T-cell (primary cell): ENCODE measurements at regions not wholly inside any gene's neighbourhood (a gene's known extent, or its start where the extent isn't known, plus 50 kb on each side); places are given as distances from the start of the nearest gene placed in this dataset.

Experiments
- ATAC-seq, 4 experiments: fragments of 200-7000 bp in 3 of 4; fragments of 150-1000 bp in 1 of 4; cut with Tn5 transposase; replicated peaks in 1 of 4; 1 replicate in 3 of 4; 2 replicates in 1 of 4; pipeline ENCODE4 v1.10.0; 2021; ENCODE audit warnings: moderate library complexity in 3 of 4, mild to moderate bottlenecking in 2 of 4, moderate number of reproducible peaks in 1 of 4
- CTCF ChIA-PET, 2 donors: fragments of 300-600 bp; sonication (Branson Sonifier 250); formaldehyde crosslinking; loops; one replicate each; lab custom pipeline; 2022; ENCODE audit warnings: antibody characterized with exemption in 2 of 2; lab: Charles Lee
- POLR2A ChIA-PET, 2 donors: fragments of 300-600 bp; sonication (Branson Sonifier 250); formaldehyde crosslinking; loops; one replicate each; lab custom pipeline; 2022; ENCODE audit warnings: antibody characterized with exemption in 2 of 2; lab: Charles Lee
- DNase-seq, 35 experiments: peaks; one replicate each; pipeline versions ENCODE4 v3.0.0 to v3.0.0-alpha.2; 2013 to 2023
- H3K27ac ChIP-seq: one replicate; pipeline ENCODE4 v1.5.1; 2013; ENCODE audit warnings: low read length
- H3K27me3 ChIP-seq, 2 experiments: replicated peaks in 1 of 2; 1 replicate in 1 of 2; 2 replicates in 1 of 2; pipeline versions ENCODE4 v1.6.1 to v1.7.0; 2013; ENCODE audit warnings: low read length in 1 of 2, mixed read lengths in 1 of 2; ENCODE audit not compliant: control insufficient read depth in 2 of 2, insufficient read depth in 2 of 2; ENCODE audit errors: extremely low read depth in 1 of 2
- H3K36me3 ChIP-seq, 2 donors: 1 replicate in 1 of 2; 2 replicates in 1 of 2; pipeline versions ENCODE4 v1.6.1 to v1.7.0; 2013; ENCODE audit warnings: low read length in 1 of 2; ENCODE audit not compliant: control insufficient read depth in 2 of 2, insufficient read depth in 1 of 2; ENCODE audit errors: extremely low read depth in 1 of 2
- H3K4me1 ChIP-seq, 2 experiments: 1 replicate in 1 of 2; 2 replicates in 1 of 2; pipeline versions ENCODE4 v1.6.1 to v1.7.0; 2013; ENCODE audit warnings: low read length in 2 of 2, mixed read lengths in 1 of 2; ENCODE audit not compliant: insufficient read depth in 2 of 2, control insufficient read depth in 1 of 2; ENCODE audit errors: extremely low read depth in 1 of 2
- H3K4me3 ChIP-seq, 2 donors: 1 replicate in 1 of 2; 2 replicates in 1 of 2; pipeline versions ENCODE4 v1.5.1 to v1.7.0; 2013; ENCODE audit warnings: mild to moderate bottlenecking in 2 of 2, low read length in 1 of 2, moderate library complexity in 1 of 2; ENCODE audit not compliant: control insufficient read depth in 1 of 2; ENCODE audit errors: extremely low read depth in 1 of 2
- H3K9me3 ChIP-seq: 2 replicates; pipeline ENCODE4 v1.7.0; 2013
- H3K27ac Mint-ChIP-seq, 2 donors: one replicate each; pipeline ENCODE4 v1.8.0; 2020 to 2021; ENCODE audit warnings: mild to moderate bottlenecking in 2 of 2, mixed read lengths in 2 of 2
- H3K27me3 Mint-ChIP-seq, 2 donors: one replicate each; pipeline ENCODE4 v1.8.0; 2021 to 2022; ENCODE audit warnings: mixed read lengths in 2 of 2
- H3K36me3 Mint-ChIP-seq: one replicate; pipeline ENCODE4 v1.8.0; 2021; ENCODE audit warnings: mixed read lengths
- H3K4me1 Mint-ChIP-seq, 3 donors: one replicate each; pipeline ENCODE4 v1.8.0; 2020 to 2022; ENCODE audit warnings: mixed read lengths in 3 of 3, mild to moderate bottlenecking in 1 of 3
- H3K4me3 Mint-ChIP-seq, 3 donors: one replicate each; pipeline ENCODE4 v1.8.0; 2020 to 2022; ENCODE audit warnings: mild to moderate bottlenecking in 3 of 3, mixed read lengths in 3 of 3, moderate library complexity in 3 of 3
- H3K9me3 Mint-ChIP-seq, 3 donors: one replicate each; pipeline ENCODE4 v1.8.0; 2020 to 2022; ENCODE audit warnings: mixed read lengths in 3 of 3
- WGBS: methylation state at CpG from one replicate; pipeline ENCODE4 v1.1.5; 2013; ENCODE audit warnings: missing lambda C conversion rate; ENCODE audit not compliant: insufficient coverage; 5-methylcytosine and 5-hydroxymethylcytosine counted together

DNA sequence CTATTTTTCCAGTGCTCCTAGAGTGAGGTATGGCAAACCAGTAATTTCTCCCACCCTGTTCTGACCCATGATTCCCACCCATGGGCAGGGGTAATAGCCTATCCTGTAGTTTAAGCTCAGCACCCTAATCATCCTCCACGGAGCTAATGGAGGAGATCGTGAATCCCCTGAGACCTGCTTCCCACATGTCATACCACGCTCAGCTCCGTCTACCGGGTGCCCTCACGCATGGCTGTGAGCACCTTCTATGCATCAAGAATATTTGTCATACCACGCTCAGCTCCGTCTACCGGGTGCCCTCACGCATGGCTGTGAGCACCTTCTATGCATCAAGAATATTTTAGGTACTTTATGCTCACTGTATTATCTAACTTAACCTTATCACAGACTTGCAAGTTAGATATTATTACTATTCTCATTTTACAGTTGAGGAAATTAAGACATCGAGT is 104.7 kb upstream of the PFN2 start:
- Mint-ChIP-seq H3K36me3 (no peaks in the 10 kb centered on the region), H3K4me3 (no peak overlapping the region), H3K27me3 (peaks cover 6 to 16% of the 10 kb centered on the region in 2 donors), H3K4me1 (peaks cover 0 to 8% (median 7%) of the 10 kb centered on the region in 3 donors), H3K9me3 (peaks cover 0 to 4% (median 0%) of the 10 kb centered on the region in 3 donors), H3K27ac (no peak overlapping the region)
- WGBS: 81% methylated on average over 9 of the region's 11 CpGs
- Histone ChIP-seq H3K36me3 (no peaks in the 10 kb centered on the region), H3K4me3 (no peak overlapping the region), H3K27ac (no peak overlapping the region), H3K27me3 (peaks cover 0 to 3% of the 10 kb centered on the region in 2 experiments), H3K4me1 (peaks cover 0 to 8% of the 10 kb centered on the region in 2 experiments), H3K9me3 (no peaks in the 10 kb centered on the region)
- no peak for DNase-seq
- CTCF ChIA-PET: no interaction called here
- POLR2A ChIA-PET: interaction anchor here in 1 of 2 donors (0.6 to 0.7 kb wide), 2 partner anchors 74 to 88 kb away, joined by 3 read pairs; no protein-coding TSS in a partner anchor
- no peak for ATAC-seq

DNA sequence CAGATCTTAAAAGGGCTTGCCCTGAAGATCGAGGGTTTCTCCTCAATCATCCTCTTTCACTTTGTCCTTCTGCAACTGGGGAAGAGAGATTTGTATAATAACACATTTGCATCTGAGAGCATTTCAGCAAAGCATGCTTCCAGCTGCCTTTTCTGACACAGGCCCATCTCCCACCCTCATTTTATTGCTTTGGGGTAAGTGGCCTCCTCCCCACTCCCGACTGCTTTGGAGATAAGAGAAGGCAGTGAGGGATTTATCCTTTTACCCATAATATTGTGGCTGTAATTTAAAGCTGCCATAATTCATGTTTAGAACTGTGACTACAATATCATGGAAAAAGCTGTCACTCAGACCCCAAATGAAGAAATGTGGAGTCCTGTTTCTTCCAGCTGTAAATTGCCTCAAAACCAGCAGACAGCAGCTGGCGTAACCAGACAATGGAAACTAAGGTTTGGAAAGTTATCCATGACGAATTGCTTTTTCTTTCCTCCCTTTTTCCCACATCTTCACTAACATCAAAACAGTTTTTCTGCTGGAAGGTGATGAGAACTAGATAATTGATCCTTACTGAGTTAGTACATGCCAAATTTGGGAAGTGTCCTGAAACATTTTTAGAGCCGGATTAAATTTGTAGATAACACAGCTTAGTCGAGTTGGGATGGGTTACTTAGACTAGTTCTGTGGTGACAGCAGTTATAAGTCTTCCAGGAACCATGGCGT is 104.2 kb upstream of the PFN2 start:
- peaks cover 0 to 8% (median 7%) of the 10 kb centered on the region in 3 donors for H3K4me1 Mint-ChIP-seq
- ChIA-PET CTCF (no interaction called here), POLR2A (interaction anchor here in 1 of 2 donors (0.6 to 0.7 kb wide), 2 partner anchors 73 to 89 kb away, joined by 3 read pairs; no protein-coding TSS in a partner anchor)
- Histone ChIP-seq H3K27ac (no peak overlapping the region), H3K27me3 (peaks cover 0 to 6% of the 10 kb centered on the region in 2 experiments), H3K4me1 (peaks cover 0 to 8% of the 10 kb centered on the region in 2 experiments), H3K9me3 (no peaks in the 10 kb centered on the region), H3K36me3 (no peaks in the 10 kb centered on the region), H3K4me3 (no peak overlapping the region)
- peaks cover 0 to 4% (median 0%) of the 10 kb centered on the region in 3 donors for H3K9me3 Mint-ChIP-seq
- WGBS: 75% methylated on average over 2 of the region's 7 CpGs
- H3K27me3 Mint-ChIP-seq: peaks cover 6 to 17% of the 10 kb centered on the region in 2 donors
- H3K36me3 Mint-ChIP-seq: no peaks in the 10 kb centered on the region
- ATAC-seq (no peak), DNase-seq (no peak)
- H3K27ac Mint-ChIP-seq: no peak overlapping the region
- no peak overlapping the region for H3K4me3 Mint-ChIP-seq

DNA sequence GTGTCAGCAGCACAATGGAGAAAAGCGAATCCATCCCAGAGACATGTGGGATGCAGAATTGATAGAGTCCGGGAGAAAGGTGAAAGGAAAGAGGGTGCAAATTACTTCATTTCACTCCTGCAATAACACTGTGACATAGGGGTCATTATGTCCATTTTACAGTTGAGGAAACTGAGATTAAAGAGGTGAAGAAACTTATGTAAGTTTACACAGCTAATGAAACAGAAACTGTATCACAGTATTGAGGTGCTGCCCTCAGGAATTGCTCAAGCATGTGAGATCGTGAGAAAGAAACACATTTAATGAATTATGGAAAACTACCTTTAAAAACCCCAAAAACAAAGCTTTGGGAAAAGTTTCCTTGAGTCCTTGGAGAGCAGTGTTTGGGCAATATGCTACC is 103.6 kb upstream of the PFN2 start:
- Histone ChIP-seq H3K27me3 (peaks cover 0 to 6% of the 10 kb centered on the region in 2 experiments), H3K4me3 (no peak overlapping the region), H3K36me3 (no peaks in the 10 kb centered on the region), H3K4me1 (peaks cover 0 to 8% of the 10 kb centered on the region in 2 experiments), H3K9me3 (no peaks in the 10 kb centered on the region), H3K27ac (no peak overlapping the region)
- ChIA-PET POLR2A (no interaction called here), CTCF (no interaction called here)
- no peaks in the 10 kb centered on the region for H3K36me3 Mint-ChIP-seq
- peaks cover 0 to 4% (median 0%) of the 10 kb centered on the region in 3 donors for H3K9me3 Mint-ChIP-seq
- H3K27me3 Mint-ChIP-seq: peaks cover 6 to 19% of the 10 kb centered on the region in 2 donors
- no CpG with 5 or more reads among the region's 3 CpGs for WGBS
- H3K4me3 Mint-ChIP-seq: no peak overlapping the region
- DNase-seq (no peak), ATAC-seq (no peak)
- peaks cover 0 to 8% (median 7%) of the 10 kb centered on the region in 3 donors for H3K4me1 Mint-ChIP-seq
- no peak overlapping the region for H3K27ac Mint-ChIP-seq

DNA sequence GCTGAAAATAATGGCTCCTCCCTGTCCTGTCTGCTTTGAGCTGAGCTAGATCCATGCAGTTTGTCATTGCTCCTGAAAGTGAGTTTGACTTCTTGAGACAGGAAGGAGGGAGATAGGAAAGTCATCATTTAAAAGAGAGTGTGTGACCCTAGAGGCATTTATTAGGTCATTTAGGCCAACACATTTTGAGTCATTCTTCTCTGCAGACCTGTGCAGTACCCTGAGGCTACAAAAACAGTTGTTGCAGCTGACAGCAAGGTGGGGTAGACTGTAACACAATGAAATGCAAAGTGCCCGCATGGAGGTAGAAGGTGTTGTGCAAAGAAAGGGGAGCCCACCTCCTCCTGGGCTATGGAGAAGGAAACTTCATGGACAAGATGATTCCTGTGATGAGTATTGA is 102.8 kb upstream of the PFN2 start:
- H3K27ac ChIP-seq: no peak overlapping the region
- no peak for DNase-seq
- Mint-ChIP-seq H3K27me3 (peaks cover 6 to 20% of the 10 kb centered on the region in 2 donors), H3K4me3 (no peak overlapping the region), H3K27ac (no peak overlapping the region), H3K36me3 (no peaks in the 10 kb centered on the region), H3K4me1 (peaks cover 0 to 8% (median 7%) of the 10 kb centered on the region in 3 donors), H3K9me3 (peaks cover 0 to 4% (median 0%) of the 10 kb centered on the region in 3 donors)
- H3K36me3 ChIP-seq: no peaks in the 10 kb centered on the region
- no peak for ATAC-seq
- ChIA-PET CTCF (no interaction called here), POLR2A (no interaction called here)
- peaks cover 0 to 4% of the 10 kb centered on the region in 2 experiments for H3K27me3 ChIP-seq
- 85% methylated on average over 1 of the region's 1 CpG for WGBS
- peaks cover 0 to 8% of the 10 kb centered on the region in 2 experiments for H3K4me1 ChIP-seq
- H3K9me3 ChIP-seq: no peaks in the 10 kb centered on the region
- no peak overlapping the region for H3K4me3 ChIP-seq

DNA sequence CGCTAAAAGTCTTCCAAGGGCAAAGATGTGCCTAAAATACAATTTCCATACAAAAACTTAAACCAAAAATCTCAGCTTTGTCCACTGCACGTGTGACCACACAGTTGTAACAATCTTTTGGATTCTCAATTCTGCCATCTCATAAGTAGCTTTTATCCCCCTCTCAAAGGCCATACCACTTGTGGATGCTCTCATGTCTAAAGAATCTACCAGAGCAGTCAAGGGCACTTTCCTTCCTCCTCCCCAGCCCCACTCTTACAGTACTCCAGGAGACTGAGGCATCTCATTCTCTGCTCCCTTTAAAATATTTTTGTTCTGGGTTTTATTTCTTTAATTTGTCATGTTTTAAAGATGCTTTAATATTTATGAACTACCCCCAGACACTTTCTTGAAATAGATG is 102.3 kb upstream of the PFN2 start:
- H3K27me3 Mint-ChIP-seq: peaks cover 8 to 21% of the 10 kb centered on the region in 2 donors
- H3K9me3 Mint-ChIP-seq: peaks cover 0 to 4% (median 0%) of the 10 kb centered on the region in 3 donors
- H3K4me1 Mint-ChIP-seq: peaks cover 0 to 8% (median 7%) of the 10 kb centered on the region in 3 donors
- CTCF ChIA-PET: no interaction called here
- peaks cover 0 to 8% of the 10 kb centered on the region in 2 experiments for H3K4me1 ChIP-seq
- POLR2A ChIA-PET: no interaction called here
- H3K9me3 ChIP-seq: no peaks in the 10 kb centered on the region
- H3K36me3 Mint-ChIP-seq: no peaks in the 10 kb centered on the region
- no peak overlapping the region for H3K4me3 Mint-ChIP-seq
- ATAC-seq: no peak
- no peak overlapping the region for H3K4me3 ChIP-seq
- 50% methylated on average over 1 of the region's 2 CpGs for WGBS
- no peak for DNase-seq
- peaks cover 0 to 4% of the 10 kb centered on the region in 2 experiments for H3K27me3 ChIP-seq
- H3K36me3 ChIP-seq: no peaks in the 10 kb centered on the region
- H3K27ac Mint-ChIP-seq: no peak overlapping the region
- no peak overlapping the region for H3K27ac ChIP-seq

DNA sequence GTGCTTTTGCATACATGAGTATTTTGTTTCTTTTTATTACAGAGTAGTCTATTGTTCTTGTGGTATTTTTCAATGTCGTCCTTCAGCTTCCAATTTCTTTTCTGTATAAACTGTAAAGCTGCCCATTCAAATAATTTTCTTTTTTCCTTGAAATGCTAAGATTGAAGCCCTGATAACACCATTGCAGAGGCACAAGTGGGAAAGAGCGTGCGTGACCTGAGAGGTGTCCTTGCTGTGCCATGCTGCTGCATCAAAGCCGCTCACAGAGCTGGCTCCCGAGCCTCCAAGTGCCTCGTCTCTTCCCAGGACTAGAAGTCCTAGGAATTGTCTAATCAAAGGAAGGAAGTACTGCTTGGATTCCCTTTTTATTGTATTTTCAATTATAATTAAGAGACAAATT is 101.9 kb upstream of the PFN2 start:
- ATAC-seq (no peak), DNase-seq (no peak)
- no peak overlapping the region for H3K27ac Mint-ChIP-seq
- Histone ChIP-seq H3K27me3 (peaks cover 0 to 6% of the 10 kb centered on the region in 2 experiments), H3K36me3 (no peaks in the 10 kb centered on the region), H3K9me3 (no peaks in the 10 kb centered on the region), H3K4me1 (peaks cover 0 to 4% of the 10 kb centered on the region in 2 experiments), H3K27ac (no peak overlapping the region), H3K4me3 (no peak overlapping the region)
- POLR2A ChIA-PET: no interaction called here
- peaks cover 0 to 6% (median 4%) of the 10 kb centered on the region in 3 donors for H3K4me1 Mint-ChIP-seq
- CTCF ChIA-PET: no interaction called here
- peaks cover 12 to 26% of the 10 kb centered on the region in 2 donors for H3K27me3 Mint-ChIP-seq
- no peak overlapping the region for H3K4me3 Mint-ChIP-seq
- 100% methylated on average over 2 of the region's 6 CpGs for WGBS
- H3K36me3 Mint-ChIP-seq: no peaks in the 10 kb centered on the region
- H3K9me3 Mint-ChIP-seq: peaks cover 0 to 4% (median 0%) of the 10 kb centered on the region in 3 donors
